ENCODE measurements at regions not wholly inside any gene's neighbourhood (a gene's known extent, or its start where the extent isn't known, plus 50 kb on each side); places are given as distances from the start of the nearest gene placed in this dataset.

- no peak for TF ChIP-seq EZH2phosphoT487 (IDR thresholded peaks at IDR 0.05; ENCODE audit: borderline replicate concordance, low read depth, low read length)
- TF ChIP-seq CTCF (conservative IDR thresholded peaks at IDR 0.05; ENCODE audit: low read length) = no peak
- Histone ChIP-seq H3K4me2 (ENCODE audit: low read length) (no peak overlapping the region), H4K20me1 (ENCODE audit: insufficient read depth, low read length) (no peaks in the 10 kb centered on the region), H3K27ac (ENCODE audit: low read depth, low read length, poor library complexity, severe bottlenecking) (no peak overlapping the region), H3K9me2 (ENCODE audit: insufficient read depth, low read length) (no peaks in the 10 kb centered on the region), H3K4me1 (ENCODE audit: insufficient read depth, low read length, poor library complexity, severe bottlenecking) (no peaks in the 10 kb centered on the region), H3K79me2 (ENCODE audit: insufficient read depth, low read depth, low read length) (no peaks in the 10 kb centered on the region), H3K4me3 (ENCODE audit: low read depth, low read length, poor library complexity, severe bottlenecking) (no peak overlapping the region), H3K36me3 (ENCODE audit: insufficient read depth, low read length) (no peaks in the 10 kb centered on the region), H2AFZ (ENCODE audit: low read length) (no peak overlapping the region), H3K9me3 (ENCODE audit: low read length) (no peaks in the 10 kb centered on the region)
- DNase-seq (ENCODE audit: low spot score) = no peak
- CTCF ChIA-PET (ENCODE audit: unreplicated experiment) = no interaction called here
- POLR2A ChIA-PET = no interaction called here
- intact Hi-C loops (cut with micrococcal nuclease; ENCODE audit: unreplicated experiment) = no loop called here
- BruUV-seq (replicated peaks) = no TSS peak
Observed at GRCh38 chr6:95496769-95497426, 80.4 kb upstream of the MANEA start.

GRCh38 chr6:95501032-95501904 is 76.1 kb upstream of the MANEA start:
- CTCF ChIA-PET (ENCODE audit: unreplicated experiment) = no interaction called here
- intact Hi-C loops (cut with micrococcal nuclease; ENCODE audit: unreplicated experiment) = no loop called here
- no TSS peak for BruUV-seq (replicated peaks)

GRCh38 chr6:95503568-95503967 is 73.8 kb upstream of the MANEA start:
- H3K4me1 ChIP-seq (ENCODE audit: insufficient read depth, low read length, poor library complexity, severe bottlenecking) = no peaks in the 10 kb centered on the region
- no peaks in the 10 kb centered on the region for H3K79me2 ChIP-seq (ENCODE audit: insufficient read depth, low read depth, low read length)
- H3K4me2 ChIP-seq (ENCODE audit: low read length) = no peak overlapping the region
- no peaks in the 10 kb centered on the region for H3K36me3 ChIP-seq (ENCODE audit: insufficient read depth, low read length)
- no peak overlapping the region for H3K27ac ChIP-seq (ENCODE audit: low read depth, low read length, poor library complexity, severe bottlenecking)
- POLR2A ChIA-PET = no interaction called here
- no peaks in the 10 kb centered on the region for H3K9me2 ChIP-seq (ENCODE audit: insufficient read depth, low read length)
- no peak overlapping the region for H3K4me3 ChIP-seq (ENCODE audit: low read depth, low read length, poor library complexity, severe bottlenecking)
- no peaks in the 10 kb centered on the region for H3K9me3 ChIP-seq (ENCODE audit: low read length)
- no peaks in the 10 kb centered on the region for H4K20me1 ChIP-seq (ENCODE audit: insufficient read depth, low read length)
- H2AFZ ChIP-seq (ENCODE audit: low read length) = no peak overlapping the region
- intact Hi-C loops (cut with micrococcal nuclease; ENCODE audit: unreplicated experiment) = no loop called here
- BruUV-seq (replicated peaks) = no TSS peak
- DNase-seq (ENCODE audit: low spot score) = no peak
- CTCF ChIA-PET (ENCODE audit: unreplicated experiment) = no interaction called here
- TF ChIP-seq EZH2phosphoT487 (IDR thresholded peaks at IDR 0.05; ENCODE audit: borderline replicate concordance, low read depth, low read length) (no peak), CTCF (conservative IDR thresholded peaks at IDR 0.05; ENCODE audit: low read length) (no peak)

More at GRCh38 chr6:95501032-95501904, 76.1 kb upstream of the MANEA start:
- no peaks in the 10 kb centered on the region for H3K4me1 ChIP-seq (ENCODE audit: insufficient read depth, low read length, poor library complexity, severe bottlenecking)
- H4K20me1 ChIP-seq (ENCODE audit: insufficient read depth, low read length) = no peaks in the 10 kb centered on the region
- no peaks in the 10 kb centered on the region for H3K36me3 ChIP-seq (ENCODE audit: insufficient read depth, low read length)
- no peaks in the 10 kb centered on the region for H3K79me2 ChIP-seq (ENCODE audit: insufficient read depth, low read depth, low read length)
- no peak overlapping the region for H3K4me3 ChIP-seq (ENCODE audit: low read depth, low read length, poor library complexity, severe bottlenecking)
- no peak overlapping the region for H3K4me2 ChIP-seq (ENCODE audit: low read length)
- H3K9me2 ChIP-seq (ENCODE audit: insufficient read depth, low read length) = no peaks in the 10 kb centered on the region
- no peak for DNase-seq (ENCODE audit: low spot score)
- H3K9me3 ChIP-seq (ENCODE audit: low read length) = no peaks in the 10 kb centered on the region
- no peak for TF ChIP-seq EZH2phosphoT487 (IDR thresholded peaks at IDR 0.05; ENCODE audit: borderline replicate concordance, low read depth, low read length)
- POLR2A ChIA-PET = no interaction called here
- no peak overlapping the region for H2AFZ ChIP-seq (ENCODE audit: low read length)
- H3K27ac ChIP-seq (ENCODE audit: low read depth, low read length, poor library complexity, severe bottlenecking) = no peak overlapping the region

Measured in OCI-LY7 (cell line).